Ascending aorta (tissue), 2 donors: ENCODE measurements at regions not wholly inside any gene's neighbourhood (a gene's known extent, or its start where the extent isn't known, plus 50 kb on each side); places are given as distances from the start of the nearest gene placed in this dataset.

ENCODE experiments used
- DNase-seq, 2 donors: peaks; one replicate each; pipeline ENCODE4 v3.0.0-alpha.2; 2019; ENCODE audit warnings: low spot score in 2 of 2
- H3K27ac ChIP-seq, 2 donors: fragments of 200-600 bp; sonication (generic); one replicate each; pipeline ENCODE4 v1.5.1; 2016 to 2017; ENCODE audit warnings: mild to moderate bottlenecking in 1 of 2
- H3K27me3 ChIP-seq: fragments of 200-600 bp; sonication (generic); one replicate; pipeline ENCODE4 v1.5.1; 2017
- H3K36me3 ChIP-seq, 2 donors: fragments of 200-600 bp; sonication (generic); one replicate each; pipeline ENCODE4 v1.5.1; 2016
- H3K4me1 ChIP-seq, 2 donors: fragments of 200-600 bp; sonication (generic); one replicate each; pipeline ENCODE4 v1.5.1; 2016 to 2017; ENCODE audit warnings: mild to moderate bottlenecking in 1 of 2
- H3K4me3 ChIP-seq, 2 donors: fragments of 200-600 bp; sonication (generic); one replicate each; pipeline ENCODE4 v1.5.1; 2016 to 2017; ENCODE audit warnings: mild to moderate bottlenecking in 1 of 2
- H3K9me3 ChIP-seq, 2 donors: fragments of 200-600 bp; sonication (generic); one replicate each; pipeline ENCODE4 v1.5.1; 2016
- CTCF ChIP-seq, 3 experiments: fragments of 200-600 bp in 2 of 3; fragments of 450-650 bp in 1 of 3; sonication (generic) in 2 of 3; IDR thresholded peaks; one replicate each; pipeline ENCODE4 v1.5.1; 2016 to 2019; ENCODE audit warnings: antibody characterized with exemption in 3 of 3, mild to moderate bottlenecking in 1 of 3, moderate library complexity in 1 of 3
- intact Hi-C: fragments of 100-400 bp; cut with DNase I; formaldehyde crosslinking; loops from one replicate; pipeline ENCODE4 v1.15.1; 2023

GRCh38 chr4:189800545-189801088 lies 140.1 kb upstream of the FRG1 start:
- no peak for TF ChIP-seq CTCF (IDR thresholded peaks at IDR 0.05)
- Histone ChIP-seq H3K27ac (no peak overlapping the region), H3K36me3 (no peaks in the 10 kb centered on the region), H3K9me3 (no peaks in the 10 kb centered on the region), H3K4me1 (no peaks in the 10 kb centered on the region), H3K4me3 (no peak overlapping the region), H3K27me3 (no peaks in the 10 kb centered on the region)
- intact Hi-C loops: no loop called here
- no peak for DNase-seq

- H3K4me3 ChIP-seq: no peak overlapping the region
- intact Hi-C loops: no loop called here
- no peaks in the 10 kb centered on the region for H3K27me3 ChIP-seq
- no peaks in the 10 kb centered on the region for H3K4me1 ChIP-seq
- no peak overlapping the region for H3K27ac ChIP-seq
- H3K36me3 ChIP-seq: no peaks in the 10 kb centered on the region
- no peak for TF ChIP-seq CTCF (IDR thresholded peaks at IDR 0.05)
- DNase-seq: no peak
- H3K9me3 ChIP-seq: no peaks in the 10 kb centered on the region
Measured at GRCh38 chr4:189802884-189803283, 137.8 kb upstream of the FRG1 start.

- Histone ChIP-seq H3K4me3 (no peak overlapping the region), H3K36me3 (no peaks in the 10 kb centered on the region)
- intact Hi-C loops: no loop called here
Measured at GRCh38 chr4:189804894-189805293, 135.8 kb upstream of the FRG1 start.

GRCh38 chr4:189806506-189806905 lies 134.2 kb upstream of the FRG1 start:
- H3K4me3 ChIP-seq: no peak overlapping the region
- no peaks in the 10 kb centered on the region for H3K9me3 ChIP-seq
- H3K27ac ChIP-seq: no peak overlapping the region
- no peak for TF ChIP-seq CTCF (IDR thresholded peaks at IDR 0.05)
- intact Hi-C loops: no loop called here
- H3K27me3 ChIP-seq: no peaks in the 10 kb centered on the region
- H3K4me1 ChIP-seq: no peaks in the 10 kb centered on the region
- DNase-seq: no peak
- H3K36me3 ChIP-seq: no peaks in the 10 kb centered on the region

More at GRCh38 chr4:189804894-189805293, 135.8 kb upstream of the FRG1 start:
- no peaks in the 10 kb centered on the region for H3K27me3 ChIP-seq
- H3K9me3 ChIP-seq: no peaks in the 10 kb centered on the region
- no peaks in the 10 kb centered on the region for H3K4me1 ChIP-seq
- no peak for DNase-seq
- no peak for TF ChIP-seq CTCF (IDR thresholded peaks at IDR 0.05)
- H3K27ac ChIP-seq: no peak overlapping the region

- Histone ChIP-seq H3K27me3 (no peaks in the 10 kb centered on the region), H3K4me3 (no peak overlapping the region), H3K36me3 (no peaks in the 10 kb centered on the region), H3K9me3 (no peaks in the 10 kb centered on the region), H3K4me1 (no peaks in the 10 kb centered on the region), H3K27ac (no peak overlapping the region)
- no peak for TF ChIP-seq CTCF (IDR thresholded peaks at IDR 0.05)
- intact Hi-C loops: no loop called here
- DNase-seq: no peak
Measured at GRCh38 chr4:189807031-189807430, 133.6 kb upstream of the FRG1 start.

- Histone ChIP-seq H3K27me3 (no peaks in the 10 kb centered on the region), H3K9me3 (no peaks in the 10 kb centered on the region)
- intact Hi-C loops: no loop called here
Measured at GRCh38 chr4:189809241-189809735, 131.4 kb upstream of the FRG1 start.

More at GRCh38 chr4:189809241-189809735, 131.4 kb upstream of the FRG1 start:
- no peak for DNase-seq
- no peaks in the 10 kb centered on the region for H3K4me1 ChIP-seq
- no peaks in the 10 kb centered on the region for H3K36me3 ChIP-seq
- H3K4me3 ChIP-seq: no peak overlapping the region
- TF ChIP-seq CTCF (IDR thresholded peaks at IDR 0.05): no peak
- H3K27ac ChIP-seq: no peak overlapping the region
